Kidney epithelial cell (primary cell): ENCODE measurements at regions not wholly inside any gene's neighbourhood (a gene's known extent, or its start where the extent isn't known, plus 50 kb on each side); places are given as distances from the start of the nearest gene placed in this dataset.

Experiments used
- DNase-seq: peaks from one replicate; pipeline ENCODE4 v3.0.0-alpha.2; 2010; ENCODE audit warnings: low read depth
- H3K27me3 ChIP-seq: 2 replicates; pipeline ENCODE4 v1.6.0; 2011; ENCODE audit warnings: low read length; ENCODE audit not compliant: control insufficient read depth, insufficient read depth
- H3K36me3 ChIP-seq: 2 replicates; pipeline ENCODE4 v1.5.1; 2011; ENCODE audit warnings: low read length; ENCODE audit not compliant: control insufficient read depth, insufficient read depth
- H3K4me3 ChIP-seq: 2 replicates; pipeline ENCODE4 v1.5.1; 2011; ENCODE audit warnings: low read depth, mild to moderate bottlenecking, control low read depth, low read length
- TF ChIP-seq, protein P1 (sequence below): IDR thresholded peaks from 2 replicates; pipeline ENCODE4 v1.5.1; 2011; ENCODE audit warnings: mild to moderate bottlenecking, moderate library complexity, low read length, control low read depth, inconsistent platforms; ENCODE audit not compliant: insufficient read depth, poor library complexity, severe bottlenecking

DNA sequence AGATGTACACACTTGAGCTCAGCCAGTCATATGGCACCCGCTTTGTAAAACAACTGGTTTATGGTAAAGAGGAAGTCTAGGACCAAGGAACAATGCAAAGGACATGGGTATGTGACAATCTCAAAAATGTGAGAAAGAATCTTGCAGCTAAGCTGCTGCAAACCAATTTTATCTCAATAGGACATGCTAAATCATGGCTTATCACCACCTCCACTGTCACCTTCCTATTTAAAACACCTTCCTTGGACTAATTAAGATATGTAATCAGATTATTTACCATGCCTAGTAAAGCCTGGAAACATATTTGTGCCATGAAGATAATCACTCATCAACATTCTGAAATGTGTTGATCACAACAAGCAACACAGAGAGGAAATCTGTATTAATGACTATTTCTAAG, 622.7 kb downstream of the CDH11 start:
- H3K36me3 ChIP-seq, result no peaks in the 10 kb centered on the region
- no peaks in the 10 kb centered on the region for H3K27me3 ChIP-seq
- no peak for DNase-seq
- no peak overlapping the region for H3K4me3 ChIP-seq
- TF ChIP-seq, protein P1, sequence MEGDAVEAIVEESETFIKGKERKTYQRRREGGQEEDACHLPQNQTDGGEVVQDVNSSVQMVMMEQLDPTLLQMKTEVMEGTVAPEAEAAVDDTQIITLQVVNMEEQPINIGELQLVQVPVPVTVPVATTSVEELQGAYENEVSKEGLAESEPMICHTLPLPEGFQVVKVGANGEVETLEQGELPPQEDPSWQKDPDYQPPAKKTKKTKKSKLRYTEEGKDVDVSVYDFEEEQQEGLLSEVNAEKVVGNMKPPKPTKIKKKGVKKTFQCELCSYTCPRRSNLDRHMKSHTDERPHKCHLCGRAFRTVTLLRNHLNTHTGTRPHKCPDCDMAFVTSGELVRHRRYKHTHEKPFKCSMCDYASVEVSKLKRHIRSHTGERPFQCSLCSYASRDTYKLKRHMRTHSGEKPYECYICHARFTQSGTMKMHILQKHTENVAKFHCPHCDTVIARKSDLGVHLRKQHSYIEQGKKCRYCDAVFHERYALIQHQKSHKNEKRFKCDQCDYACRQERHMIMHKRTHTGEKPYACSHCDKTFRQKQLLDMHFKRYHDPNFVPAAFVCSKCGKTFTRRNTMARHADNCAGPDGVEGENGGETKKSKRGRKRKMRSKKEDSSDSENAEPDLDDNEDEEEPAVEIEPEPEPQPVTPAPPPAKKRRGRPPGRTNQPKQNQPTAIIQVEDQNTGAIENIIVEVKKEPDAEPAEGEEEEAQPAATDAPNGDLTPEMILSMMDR, result no peak

DNA sequence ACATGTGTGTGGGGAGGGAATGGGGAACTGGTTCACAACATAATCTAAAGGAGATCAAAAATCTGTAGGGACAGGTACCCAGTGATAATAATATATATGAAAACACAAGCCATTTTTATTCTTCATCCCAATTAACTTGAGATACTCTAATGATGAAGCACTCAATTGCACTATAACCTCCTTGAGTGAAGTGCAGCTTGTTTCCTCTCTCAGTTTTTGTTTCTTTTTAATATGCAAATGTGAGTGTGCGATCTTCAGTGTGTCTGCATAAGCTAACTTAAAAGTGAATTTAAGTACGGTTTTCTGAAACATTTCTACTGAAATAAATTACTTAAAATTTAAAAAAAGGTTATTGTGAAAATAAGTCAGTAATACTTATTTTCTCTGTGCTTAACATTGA, 623.5 kb downstream of the CDH11 start:
- no peak for DNase-seq
- no peaks in the 10 kb centered on the region for H3K36me3 ChIP-seq
- H3K4me3 ChIP-seq, result no peak overlapping the region
- TF ChIP-seq, protein P1, result no peak
- H3K27me3 ChIP-seq, result no peaks in the 10 kb centered on the region

DNA sequence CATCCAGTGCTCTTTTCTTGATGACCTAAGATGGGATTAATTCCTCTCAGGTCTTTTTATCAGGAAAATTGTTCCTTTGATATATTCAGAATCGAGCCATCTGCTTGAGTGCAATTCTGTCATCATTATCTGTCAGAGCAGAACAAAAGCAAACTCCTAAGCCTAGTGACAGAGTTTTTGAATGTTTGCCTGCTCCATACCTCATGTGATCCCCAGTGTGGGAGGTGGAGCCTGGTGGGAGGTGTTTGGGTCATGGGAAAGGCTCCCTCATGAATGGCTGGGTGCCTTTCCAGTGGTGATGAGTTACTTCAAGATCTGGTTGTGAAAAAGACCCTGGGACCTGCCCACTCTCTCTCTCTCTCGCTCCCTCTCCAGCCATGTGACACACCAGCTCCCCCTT, 628.2 kb downstream of the CDH11 start:
- DNase-seq, result no peak

DNA sequence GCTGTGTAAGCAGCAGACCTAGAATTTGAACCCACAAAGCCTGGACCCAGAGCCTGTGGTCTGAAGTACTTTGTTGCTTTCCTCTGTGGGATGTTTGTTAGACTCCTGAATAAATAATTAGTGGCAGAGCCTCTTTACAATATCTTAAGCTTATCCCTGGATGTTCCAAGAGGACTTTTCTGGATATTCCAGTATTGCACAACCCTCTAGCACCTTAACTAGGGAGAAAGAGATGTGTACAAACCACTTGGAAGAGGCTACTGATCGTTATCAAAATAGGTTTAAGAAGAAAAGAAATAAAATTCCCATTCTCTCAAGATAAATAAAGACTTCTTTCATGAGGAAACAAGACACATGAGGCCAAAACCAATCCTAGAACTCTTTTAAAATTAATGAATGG, 632.4 kb downstream of the CDH11 start:
- no peaks in the 10 kb centered on the region for H3K27me3 ChIP-seq
- H3K36me3 ChIP-seq, result no peaks in the 10 kb centered on the region
- TF ChIP-seq, protein P1, result no peak
- H3K4me3 ChIP-seq, result no peak overlapping the region
- DNase-seq, result no peak

More for the DNA sequence above, 628.2 kb downstream of the CDH11 start:
- Histone ChIP-seq H3K4me3 (no peak overlapping the region), H3K36me3 (no peaks in the 10 kb centered on the region), H3K27me3 (no peaks in the 10 kb centered on the region)
- TF ChIP-seq, protein P1, result no peak

DNA sequence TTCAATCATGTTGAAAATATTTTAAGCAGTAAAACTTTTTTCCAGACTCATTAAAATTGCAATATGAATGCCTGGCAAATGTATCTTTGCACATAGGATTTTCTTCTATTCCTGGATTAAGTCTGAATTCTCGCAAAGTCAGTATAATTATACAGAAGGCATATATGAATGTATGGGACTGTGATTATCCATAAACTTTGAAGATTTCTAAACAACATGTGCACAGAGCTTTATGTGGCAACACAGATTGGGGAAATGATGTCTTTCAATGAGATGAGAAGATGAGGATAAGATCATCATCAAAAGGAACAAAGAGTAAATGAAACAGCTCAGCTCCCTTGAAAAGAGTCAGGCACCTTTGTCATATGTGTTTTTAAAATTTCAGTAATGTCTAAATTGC, 635.3 kb downstream of the CDH11 start:
- no peak for DNase-seq
- Histone ChIP-seq H3K27me3 (no peaks in the 10 kb centered on the region), H3K36me3 (no peaks in the 10 kb centered on the region), H3K4me3 (no peak overlapping the region)
- TF ChIP-seq, protein P1, result no peak

DNA sequence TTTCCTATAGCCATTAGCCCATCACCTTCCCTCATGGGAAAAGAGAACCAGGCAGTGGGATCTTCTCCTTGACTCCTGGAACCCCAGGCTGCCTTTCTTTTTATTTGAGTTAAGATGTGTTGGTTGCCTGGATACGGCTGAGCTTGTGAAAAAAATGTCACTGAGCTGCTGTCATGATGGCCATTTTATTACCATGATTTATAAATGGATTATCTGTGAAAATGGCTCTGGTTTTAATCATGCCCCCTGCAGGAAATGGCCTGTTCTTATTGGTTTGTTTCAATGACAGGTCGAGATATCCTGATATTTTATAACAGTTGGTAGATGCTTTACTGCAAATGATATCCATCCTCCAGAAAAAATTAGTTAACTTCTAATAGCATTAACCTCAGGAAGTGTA, 640.4 kb downstream of the CDH11 start:
- Histone ChIP-seq H3K27me3 (no peaks in the 10 kb centered on the region), H3K4me3 (no peak overlapping the region), H3K36me3 (no peaks in the 10 kb centered on the region)
- no peak for DNase-seq
- TF ChIP-seq, protein P1, result no peak
